GM21447 (cell line): ENCODE measurements at regions not wholly inside any gene's neighbourhood (a gene's known extent, or its start where the extent isn't known, plus 50 kb on each side); places are given as distances from the start of the nearest gene placed in this dataset.
"Not testable (repeated sequence)": the region's sequence is repeated elsewhere in the genome, so short reads cannot be mapped to it uniquely, and the experiment has no call there.

Experiments
- ATAC-seq: cut with Tn5 transposase; IDR thresholded peaks from one replicate; pipeline ENCODE4 v1.9.1; 2021; ENCODE audit not compliant: unreplicated experiment

- no peak for ATAC-seq
Measured at GRCh38 chr15:93340406-93340805, 251.4 kb upstream of the RGMA start.

- no peak for ATAC-seq
Measured at GRCh38 chr15:93333796-93334195, 244.8 kb upstream of the RGMA start.

GRCh38 chr15:93333126-93333525 is 244.1 kb upstream of the RGMA start:
- ATAC-seq, result not testable (repeated sequence)

- no peak for ATAC-seq
Measured at GRCh38 chr15:93332168-93332553, 243.2 kb upstream of the RGMA start.

- ATAC-seq, result no peak
Measured at GRCh38 chr15:93331545-93332167, 242.6 kb upstream of the RGMA start.

- ATAC-seq, result no peak
Measured at GRCh38 chr15:93330912-93331544, 242.0 kb upstream of the RGMA start.

- ATAC-seq, result no peak
Measured at GRCh38 chr15:93327364-93327763, 238.4 kb upstream of the RGMA start.

GRCh38 chr15:93324186-93324975 is 235.4 kb upstream of the RGMA start:
- ATAC-seq, result no peak

- ATAC-seq, result no peak
Measured at GRCh38 chr15:93321881-93322282, 232.9 kb upstream of the RGMA start.

GRCh38 chr15:93319121-93319814 is 230.3 kb upstream of the RGMA start:
- ATAC-seq, result no peak

GRCh38 chr15:93317772-93318171 is 228.8 kb upstream of the RGMA start:
- no peak for ATAC-seq

GRCh38 chr15:93314245-93314644 is 225.2 kb upstream of the RGMA start:
- ATAC-seq, result no peak

GRCh38 chr15:93312891-93313486 is 224.0 kb upstream of the RGMA start:
- ATAC-seq, result no peak

GRCh38 chr15:93311620-93312019 is 222.6 kb upstream of the RGMA start:
- ATAC-seq, result no peak

GRCh38 chr15:93308026-93308690 is 219.1 kb upstream of the RGMA start:
- ATAC-seq, result no peak

GRCh38 chr15:93307513-93307912 is 218.5 kb upstream of the RGMA start:
- no peak for ATAC-seq

- ATAC-seq, result no peak
Measured at GRCh38 chr15:93305306-93305705, 216.3 kb upstream of the RGMA start.

- ATAC-seq, result no peak
Measured at GRCh38 chr15:93302080-93302765, 213.2 kb upstream of the RGMA start.

- ATAC-seq, result no peak
Measured at GRCh38 chr15:93300796-93301195, 211.8 kb upstream of the RGMA start.

GRCh38 chr15:93299675-93300074 is 210.7 kb upstream of the RGMA start:
- ATAC-seq, result no peak
